GM12892 (cell line): ENCODE measurements at regions not wholly inside any gene's neighbourhood (a gene's known extent, or its start where the extent isn't known, plus 50 kb on each side); places are given as distances from the start of the nearest gene placed in this dataset.

Experiments
- POLR2A ChIP-seq: IDR thresholded peaks from 2 replicates; pipeline ENCODE4 v1.6.1; 2011; ENCODE audit warnings: low read depth, low read length, control low read depth
- TAF1 ChIP-seq: IDR thresholded peaks from 2 replicates; pipeline ENCODE4 v1.6.1; 2011; ENCODE audit warnings: low read depth, mild to moderate bottlenecking, control low read depth, low read length, borderline replicate concordance

DNA sequence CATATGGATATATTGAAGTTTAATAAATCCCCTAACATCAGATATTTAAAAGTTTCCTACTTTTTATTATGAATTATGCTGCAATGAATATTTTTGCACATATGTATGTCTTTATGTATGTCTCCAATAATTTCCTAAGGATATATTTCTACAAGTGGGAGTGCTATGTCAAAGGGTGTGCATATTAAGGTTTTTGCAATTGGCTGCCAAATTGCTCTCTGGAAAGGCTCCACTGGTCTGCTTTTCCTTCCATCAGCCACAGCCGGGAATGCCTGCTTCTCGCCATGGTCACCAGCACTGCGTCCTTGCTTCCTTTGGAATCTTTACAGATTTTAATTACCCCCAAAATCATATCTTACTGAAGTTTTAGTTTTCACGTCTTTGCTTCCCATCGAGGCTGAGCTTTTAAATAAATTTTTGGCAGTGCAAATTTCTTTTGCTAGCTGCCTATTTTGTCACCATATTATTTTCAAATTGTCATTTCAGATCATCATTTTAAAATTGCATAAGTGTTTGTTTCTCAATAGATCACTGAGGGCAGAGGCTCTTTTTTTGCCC lies 221.7 kb downstream of the SNX19 start:
- TF ChIP-seq POLR2A = no peak
- TF ChIP-seq TAF1 = no peak
